ENCODE measurements at regions not wholly inside any gene's neighbourhood (a gene's known extent, or its start where the extent isn't known, plus 50 kb on each side); places are given as distances from the start of the nearest gene placed in this dataset.

- TF ChIP-seq TAF1 (IDR thresholded peaks at IDR 0.05; ENCODE audit: low read depth, low read length) = no peak
- no peak for TF ChIP-seq POLR2A (IDR thresholded peaks at IDR 0.05; ENCODE audit: low read depth, low read length)
Measured at GRCh38 chr20:7087803-7088202, 320.3 kb downstream of the BMP2 start.

All from GM12891 (cell line).